SH-SY5Y (cell line): ENCODE measurements at regions not wholly inside any gene's neighbourhood (a gene's known extent, or its start where the extent isn't known, plus 50 kb on each side); places are given as distances from the start of the nearest gene placed in this dataset.

Experiments used
- GATA2 ChIP-seq: IDR thresholded peaks from 2 replicates; pipeline ENCODE4 v1.6.1; 2011; ENCODE audit warnings: mild to moderate bottlenecking, low read depth, low read length
- GATA3 ChIP-seq: IDR thresholded peaks from 2 replicates; pipeline ENCODE4 v1.6.1; 2011; ENCODE audit warnings: low read depth, mild to moderate bottlenecking, low read length, moderate library complexity

GRCh38 chr2:57199663-57200062, 846.9 kb upstream of the VRK2 start:
- no peak for TF ChIP-seq GATA3
- TF ChIP-seq GATA2: no peak
